ENCODE measurements at regions not wholly inside any gene's neighbourhood (a gene's known extent, or its start where the extent isn't known, plus 50 kb on each side); places are given as distances from the start of the nearest gene placed in this dataset.
A peak's percentile ranks its signal among the peaks of the same experiment; 100 is the strongest.

DNA sequence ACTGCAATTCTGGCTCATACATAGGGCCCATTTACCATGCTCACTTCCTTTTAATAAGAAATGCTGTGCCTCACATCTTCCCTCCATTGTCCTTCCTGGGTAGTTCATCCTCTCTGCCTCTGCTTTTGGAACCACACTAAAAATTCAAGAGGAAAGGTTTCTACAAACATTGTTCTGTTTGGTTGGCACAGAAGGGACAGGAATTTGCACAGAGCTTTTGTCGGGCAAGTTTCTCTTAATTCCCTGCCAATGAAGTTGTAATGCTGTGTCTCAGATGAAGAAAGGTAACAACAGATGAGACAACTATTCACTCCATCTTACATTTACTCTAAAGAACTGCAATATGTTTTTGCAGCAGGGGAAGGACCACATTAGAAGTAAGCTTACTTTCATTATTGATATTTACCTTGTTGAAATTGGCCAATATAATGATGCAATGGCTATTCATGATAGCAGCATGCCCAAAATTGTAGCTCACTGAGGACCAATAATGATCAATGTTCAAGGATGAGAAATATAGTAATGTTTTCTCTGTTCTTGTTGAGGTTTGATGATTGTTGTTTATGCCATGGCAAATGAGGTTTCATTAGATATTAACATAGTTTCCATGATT, 82.5 kb upstream of the HMHB1 start:
- DNase-seq: no peak

DNA sequence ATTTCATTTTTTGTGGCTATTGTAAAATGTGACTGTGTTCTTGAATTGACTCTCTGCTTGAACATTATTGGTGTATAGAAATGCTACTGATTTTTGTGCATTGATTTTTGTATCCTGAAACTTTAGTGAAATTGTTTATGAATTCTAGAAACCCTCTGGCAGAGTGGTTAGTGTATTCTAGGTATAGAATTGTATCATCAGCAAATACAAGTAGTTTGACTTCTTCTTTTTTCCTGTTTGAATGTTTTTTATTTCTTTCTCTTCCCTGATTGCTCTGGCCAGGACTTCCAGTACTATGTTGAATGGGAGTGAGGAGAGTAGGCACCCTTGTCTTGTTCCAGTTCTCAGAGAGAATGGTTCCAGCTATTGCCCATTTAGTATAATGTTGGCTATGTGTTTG, 88.8 kb upstream of the HMHB1 start:
- DNase-seq: no peak

DNA sequence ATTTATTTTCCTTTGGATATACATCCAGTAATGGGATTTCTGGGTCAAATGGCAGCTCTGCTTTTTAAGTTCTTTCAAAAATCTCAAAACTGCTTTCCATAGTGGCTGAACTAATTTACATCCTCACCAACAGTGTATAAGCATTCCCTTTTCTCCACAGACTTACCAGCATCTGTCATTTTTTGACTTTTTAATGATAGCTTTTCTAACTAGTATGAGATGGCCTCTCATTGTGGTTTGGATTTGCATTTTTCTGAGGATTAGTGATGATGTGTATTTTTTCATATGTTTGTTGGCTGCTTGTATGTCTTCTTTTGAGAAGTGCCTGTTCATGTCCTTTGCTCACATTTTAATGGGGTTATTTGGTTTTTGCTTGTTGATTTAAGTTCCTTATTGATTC, 90.0 kb upstream of the HMHB1 start:
- DNase-seq: no peak

DNA sequence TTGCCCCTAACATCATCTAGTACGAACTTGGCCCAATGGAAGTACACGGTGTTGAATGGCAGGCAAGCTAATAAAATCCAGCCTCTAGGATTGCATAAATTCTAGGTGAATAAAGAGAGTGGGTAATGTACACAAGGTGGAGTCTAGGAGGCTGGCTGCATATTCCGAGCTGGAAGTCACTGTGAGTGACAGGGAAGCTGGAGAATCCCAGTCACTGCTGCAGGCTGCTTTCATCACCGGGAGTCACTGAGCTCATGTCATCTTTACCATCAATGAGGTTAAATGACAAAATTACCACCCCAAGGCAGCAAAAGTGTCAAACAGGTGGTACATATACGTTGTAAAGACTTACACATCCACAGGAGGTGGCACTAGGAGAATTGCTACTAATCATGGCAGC, 91.3 kb upstream of the HMHB1 start:
- no peak for DNase-seq

DNA sequence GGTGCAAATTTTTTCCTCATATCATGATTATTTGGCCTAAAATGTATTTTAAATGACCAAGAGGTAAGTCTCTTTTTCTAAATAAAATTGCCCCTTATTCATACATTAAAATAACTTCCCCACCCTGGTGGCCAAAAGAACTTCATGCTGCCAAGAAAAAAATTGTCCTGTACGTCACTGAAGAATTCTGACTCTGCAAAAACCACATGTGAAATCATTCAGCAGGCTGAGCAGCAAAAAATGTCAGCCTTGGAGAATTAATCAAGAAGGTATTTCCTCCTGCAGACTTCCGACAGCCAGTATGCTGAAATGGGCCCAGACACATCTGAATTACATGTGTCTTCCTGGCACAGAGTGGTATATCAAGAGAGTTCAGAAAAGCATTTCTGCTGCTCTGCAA, 94.6 kb upstream of the HMHB1 start:
- no peak for DNase-seq

DNA sequence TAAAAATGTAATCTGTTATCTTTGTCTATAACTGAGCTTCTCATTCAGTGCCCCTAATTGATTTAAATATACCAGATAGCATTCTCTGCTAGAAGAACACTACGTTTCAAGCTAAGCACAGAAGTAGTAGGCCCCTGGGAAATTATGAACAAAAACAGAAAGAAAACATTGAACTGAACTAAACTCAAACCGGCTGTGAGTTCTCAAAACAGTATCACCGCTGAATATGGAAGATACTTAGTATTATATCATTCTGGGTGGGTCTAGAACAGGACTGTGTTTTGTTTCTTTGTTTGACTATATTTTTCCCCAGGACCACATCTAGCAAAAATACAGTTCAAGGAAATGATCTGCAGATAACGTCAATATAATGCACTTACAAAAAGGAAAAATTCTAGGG, 95.1 kb upstream of the HMHB1 start:
- no peak for DNase-seq

DNA sequence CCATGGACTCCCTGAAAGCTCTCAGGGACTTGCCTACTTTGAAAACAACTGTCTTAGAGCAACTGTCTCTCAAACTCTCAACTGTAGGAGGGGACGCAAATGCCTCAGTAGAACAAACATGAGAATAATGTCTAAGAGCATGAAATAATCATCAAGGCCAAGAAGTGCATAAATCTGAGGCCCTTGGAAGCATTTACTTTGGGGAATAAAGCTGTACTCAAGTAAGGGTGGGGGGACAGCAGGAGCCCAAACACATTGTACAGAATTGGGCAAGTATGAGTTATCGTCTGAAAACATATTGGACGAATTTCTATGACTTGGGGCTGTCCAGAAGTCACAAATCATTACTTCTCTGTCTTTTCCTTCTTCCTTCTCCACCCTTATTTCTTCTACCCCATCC, 96.3 kb upstream of the HMHB1 start:
- DNase-seq: no peak

DNA sequence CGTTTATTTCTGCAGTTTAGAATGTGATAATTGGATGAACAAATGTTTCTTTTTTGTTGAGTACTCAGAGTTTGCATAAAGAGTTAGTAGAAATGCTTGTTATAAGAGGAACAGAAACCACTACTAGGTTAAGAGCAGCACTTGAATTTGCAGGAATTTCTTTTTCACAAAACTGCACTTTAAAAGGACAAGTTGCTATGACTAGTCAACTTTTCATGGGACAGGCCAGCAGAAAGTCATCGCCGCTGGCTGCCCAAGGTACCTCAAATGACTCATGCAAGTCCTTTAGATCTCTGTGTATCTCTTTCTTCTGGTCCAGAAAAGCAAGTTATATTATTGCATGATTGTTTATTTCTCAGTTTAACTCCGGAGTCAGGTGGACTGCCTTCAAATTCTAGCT, 97.3 kb upstream of the HMHB1 start:
- no peak for DNase-seq

DNA sequence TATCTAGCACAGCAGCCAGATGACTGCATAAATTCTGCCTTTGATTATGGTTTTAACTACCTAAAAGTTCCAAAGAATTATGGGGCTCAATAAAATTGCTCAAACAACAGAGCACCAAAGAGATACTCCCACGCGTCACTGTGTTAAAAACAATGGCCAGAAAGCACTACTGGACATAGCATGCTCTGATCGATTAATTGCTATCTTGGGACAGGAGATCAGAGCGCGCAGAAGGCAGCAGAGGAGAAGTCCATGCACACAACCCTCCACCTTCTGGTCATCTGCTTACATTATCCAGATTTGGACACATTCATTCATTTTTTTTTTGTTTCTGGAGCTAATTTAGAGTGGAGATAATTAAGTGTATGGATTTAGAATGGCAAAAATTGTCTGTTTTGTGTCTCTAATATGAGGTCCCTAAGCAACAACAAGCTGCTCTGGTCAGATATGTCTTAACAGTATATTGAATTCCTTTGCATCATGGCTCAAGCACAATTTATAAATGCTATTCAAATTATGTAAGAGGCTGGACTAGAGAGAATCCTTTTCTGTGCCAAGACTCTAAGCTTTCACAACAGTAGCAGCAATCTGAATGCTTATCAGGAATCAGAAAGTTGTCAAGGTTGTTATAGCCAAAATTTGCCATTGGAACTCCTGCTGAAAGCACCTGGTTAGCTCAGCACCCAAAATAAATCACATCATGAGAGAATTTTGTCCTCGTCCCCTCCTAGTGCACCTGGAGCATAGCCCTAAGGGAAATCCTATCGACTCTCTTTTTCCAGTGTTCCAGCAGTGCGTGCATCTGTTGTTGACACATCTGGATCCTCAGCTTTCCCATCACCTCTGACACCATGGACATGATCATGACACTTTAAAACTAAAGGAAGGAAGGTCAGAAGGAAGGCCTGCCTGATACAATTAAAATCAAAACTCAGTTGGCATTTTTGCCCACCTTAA, 98.6 kb upstream of the HMHB1 start:
- DNase-seq: peak; percentile 28

DNA sequence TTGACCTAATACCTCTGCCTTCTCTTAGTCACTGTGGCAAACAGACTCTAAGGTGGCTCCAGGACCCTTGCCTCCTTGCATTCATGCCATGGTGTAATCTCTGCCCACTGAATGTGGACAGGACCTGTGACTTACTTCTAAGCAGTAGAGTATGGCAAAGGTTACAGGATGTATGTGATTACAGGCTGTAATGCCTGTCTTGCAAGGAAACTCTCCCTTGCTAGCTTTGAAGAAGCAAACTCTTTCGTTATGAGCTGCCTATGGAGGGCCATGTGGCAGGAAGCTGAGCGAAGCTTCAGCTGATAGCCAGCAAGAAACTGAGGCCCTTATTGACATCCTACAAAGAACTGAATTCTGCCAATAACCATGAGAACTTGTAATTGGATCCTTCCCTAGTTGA, 103.3 kb upstream of the HMHB1 start:
- DNase-seq: no peak

DNA sequence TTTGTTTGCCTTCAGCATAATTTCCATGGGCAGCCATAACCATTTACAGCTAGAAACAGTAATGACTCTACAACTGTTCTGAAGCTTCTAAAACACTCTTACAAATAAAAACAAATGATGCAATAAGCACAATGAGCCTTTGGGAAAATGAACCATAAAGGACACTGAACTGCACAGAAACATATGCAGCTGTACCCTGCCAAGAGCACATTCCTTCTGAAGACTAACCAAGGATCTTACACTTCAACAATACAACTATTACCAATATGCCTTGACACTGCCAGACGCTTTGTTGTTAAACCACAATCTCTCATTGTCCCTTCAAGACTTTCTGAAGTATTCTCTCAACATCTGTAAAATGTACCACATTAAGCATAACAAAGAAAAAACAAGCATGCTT, 104.2 kb upstream of the HMHB1 start:
- no peak for DNase-seq

DNA sequence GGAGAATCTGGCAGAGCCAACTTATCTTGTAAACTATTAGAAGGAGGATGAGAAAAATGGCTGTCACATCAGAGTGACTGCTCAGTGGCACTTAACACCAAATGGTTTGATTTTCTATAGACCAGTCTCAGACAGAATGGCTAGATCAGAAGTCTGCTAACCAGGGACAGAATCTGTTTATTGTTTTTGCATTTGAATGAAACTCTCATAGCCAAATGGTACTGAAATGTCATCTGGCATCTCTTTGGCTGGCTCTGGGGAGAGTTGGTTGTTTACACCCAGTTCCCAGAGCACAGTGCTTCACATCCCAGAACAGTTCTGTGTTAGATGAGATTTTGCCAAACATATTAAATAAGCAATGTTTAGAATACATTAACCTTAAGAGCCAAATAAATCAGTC, 106.6 kb upstream of the HMHB1 start:
- DNase-seq: no peak

DNA sequence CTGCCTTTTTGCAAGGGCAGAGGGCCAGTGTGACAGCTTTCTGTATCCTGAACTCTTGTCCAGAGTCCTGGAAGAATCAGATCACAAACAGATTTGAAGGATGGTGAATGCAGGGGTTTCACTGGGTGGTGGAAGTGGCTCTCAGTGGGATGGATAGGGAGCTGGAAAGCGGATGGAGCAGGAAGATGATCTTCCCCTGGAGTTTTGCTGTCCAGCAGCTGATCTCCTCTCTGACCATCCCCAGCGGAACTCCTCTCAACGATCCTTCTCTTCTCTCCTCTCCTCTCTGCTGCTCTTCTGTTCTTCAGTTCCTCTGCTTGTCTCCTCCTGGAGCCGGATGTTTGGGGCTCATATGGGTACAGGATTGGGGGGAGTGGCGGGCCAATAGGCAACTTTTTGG, 108.3 kb upstream of the HMHB1 start:
- DNase-seq: no peak

DNA sequence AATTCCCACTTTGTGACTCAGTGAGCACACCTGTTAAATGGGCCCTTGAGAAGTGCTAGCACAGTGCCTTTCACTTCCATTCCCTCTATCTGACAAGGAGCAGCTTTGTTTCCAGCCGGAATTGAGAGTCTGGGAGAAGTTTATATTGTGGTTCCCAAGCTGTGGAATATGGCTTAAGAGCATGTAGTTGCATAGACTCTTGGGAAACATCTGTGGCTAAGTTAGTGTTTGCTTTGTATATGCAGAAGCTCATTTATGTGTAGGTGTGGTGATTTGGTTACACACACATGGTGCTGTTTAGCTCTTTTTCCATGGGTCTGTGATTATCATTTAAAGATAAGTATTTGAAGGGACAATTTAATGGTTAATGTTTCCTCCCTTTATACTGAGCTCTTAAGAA, 110.5 kb upstream of the HMHB1 start:
- peak; percentile 29 for DNase-seq

DNA sequence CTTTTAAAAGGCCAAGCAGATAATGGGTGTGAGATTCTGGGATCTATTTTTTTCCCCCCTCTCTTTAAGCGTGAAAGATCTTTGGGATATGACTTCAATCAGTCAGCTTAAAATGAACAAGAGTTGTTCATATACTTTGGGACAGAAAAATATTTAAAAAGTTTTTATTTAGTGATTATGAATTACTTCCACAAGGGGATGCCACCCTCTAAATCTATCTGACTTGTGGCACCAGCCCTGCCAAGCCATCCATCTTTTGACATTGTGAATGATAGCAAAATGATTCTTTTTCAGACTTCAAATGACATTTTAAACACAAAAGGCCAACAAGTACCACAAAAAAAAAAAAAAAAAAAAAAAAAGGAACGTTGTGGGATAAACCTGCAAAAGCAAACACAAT, 111.0 kb upstream of the HMHB1 start:
- no peak for DNase-seq

DNA sequence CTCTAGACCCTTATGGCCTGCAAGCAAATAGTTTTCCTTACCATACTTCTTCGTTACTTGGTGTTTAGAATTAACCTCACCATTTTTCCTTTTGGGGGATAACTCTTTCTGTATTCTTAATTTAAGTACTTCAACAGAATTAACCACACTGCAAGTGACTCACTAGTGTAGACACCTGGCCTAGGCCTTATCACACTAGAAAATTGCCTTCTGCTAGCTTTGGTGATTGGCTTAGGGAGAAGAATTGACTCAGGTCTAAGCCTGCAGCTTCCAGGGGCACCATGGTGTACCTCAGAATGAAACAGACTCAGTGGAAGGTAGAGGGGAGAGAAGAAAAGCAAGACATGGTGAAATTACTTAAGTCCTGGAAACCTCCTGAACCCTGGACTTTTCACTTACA, 112.8 kb upstream of the HMHB1 start:
- no peak for DNase-seq

DNA sequence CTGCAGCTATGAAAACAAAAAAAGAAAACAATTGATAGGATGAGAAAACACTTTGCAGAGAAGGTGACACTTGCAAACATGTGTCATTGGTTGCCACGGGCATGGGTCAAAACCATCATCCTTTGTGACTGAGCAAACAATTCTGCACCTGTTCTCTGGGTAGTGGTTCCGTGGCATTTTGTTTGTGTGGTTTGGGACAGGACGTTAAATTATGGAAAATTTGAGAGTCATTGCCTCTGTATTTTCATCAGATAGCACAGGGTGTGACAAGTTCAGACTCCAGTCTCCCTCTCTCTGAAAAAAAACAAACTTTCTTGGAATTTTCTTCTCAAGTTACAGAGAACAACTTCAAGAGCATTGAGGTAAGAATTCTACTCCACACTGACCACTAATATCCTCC, 113.4 kb upstream of the HMHB1 start:
- no peak for DNase-seq

DNA sequence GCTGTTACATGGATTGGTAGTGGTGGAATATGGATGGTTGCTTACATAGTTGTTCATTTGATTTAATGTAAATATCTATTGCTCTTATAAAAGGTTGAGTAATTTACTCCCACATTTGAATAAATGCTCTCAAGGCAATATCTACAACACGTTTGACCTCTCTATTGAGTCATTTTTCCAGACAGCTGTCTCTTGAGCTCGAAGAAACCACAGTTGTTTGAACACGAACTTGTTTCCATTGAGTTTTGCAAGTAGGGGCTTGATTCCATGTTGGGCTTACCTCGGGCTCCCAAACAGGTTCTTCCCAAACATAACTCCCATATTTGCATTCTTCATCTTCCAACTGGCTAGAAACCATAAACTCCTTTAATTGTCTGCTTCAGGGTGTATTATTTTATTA, 115.0 kb upstream of the HMHB1 start:
- no peak for DNase-seq

DNA sequence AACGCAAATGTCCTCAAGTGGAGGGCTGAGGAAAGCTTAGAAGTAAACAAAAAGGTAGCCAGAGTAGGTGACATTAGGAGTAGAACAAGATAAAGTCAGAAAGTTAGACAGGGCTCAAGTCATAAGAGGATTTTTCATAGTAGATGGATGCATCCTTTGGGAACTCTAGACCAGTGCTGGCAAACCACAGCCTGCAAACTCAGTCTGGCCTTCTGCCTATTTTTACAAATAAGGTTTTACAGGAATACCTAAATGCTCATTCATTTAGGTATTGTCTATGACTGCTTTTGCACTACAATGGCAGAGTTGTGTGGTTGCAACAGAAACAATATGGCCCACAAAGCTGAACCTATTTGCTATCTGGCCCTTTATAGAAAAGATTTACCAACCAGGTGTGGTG, 116.0 kb upstream of the HMHB1 start:
- DNase-seq: no peak

DNA sequence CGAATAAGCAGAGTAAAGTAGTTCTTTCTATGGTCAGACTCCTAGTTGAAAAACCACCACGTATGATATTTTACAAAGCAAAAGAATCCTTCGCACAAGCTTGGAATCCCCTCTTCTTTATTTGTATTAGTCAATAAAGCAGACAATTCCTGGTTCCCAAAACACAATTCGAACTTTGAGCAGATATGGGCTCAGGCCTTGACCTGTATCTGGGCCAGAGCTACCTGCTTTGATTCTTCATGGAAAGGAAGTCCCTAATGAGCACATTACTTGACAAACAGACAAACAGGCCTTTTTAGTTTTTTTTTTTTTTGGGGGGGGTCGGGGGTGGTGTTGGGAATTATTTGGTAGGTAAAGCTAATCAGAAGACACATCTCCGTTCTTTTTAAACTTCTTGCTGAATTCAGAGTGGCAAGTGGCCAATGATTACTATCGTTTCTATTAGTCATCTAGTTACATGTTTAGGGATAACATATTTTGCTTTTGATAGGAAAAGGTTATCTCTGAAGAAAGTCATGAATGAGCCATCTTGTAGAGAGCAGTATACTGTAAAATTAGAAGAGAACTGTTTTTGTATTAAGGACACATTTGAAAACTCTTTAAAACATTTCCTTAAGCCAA, 116.6 kb upstream of the HMHB1 start:
- DNase-seq: no peak

DNA sequence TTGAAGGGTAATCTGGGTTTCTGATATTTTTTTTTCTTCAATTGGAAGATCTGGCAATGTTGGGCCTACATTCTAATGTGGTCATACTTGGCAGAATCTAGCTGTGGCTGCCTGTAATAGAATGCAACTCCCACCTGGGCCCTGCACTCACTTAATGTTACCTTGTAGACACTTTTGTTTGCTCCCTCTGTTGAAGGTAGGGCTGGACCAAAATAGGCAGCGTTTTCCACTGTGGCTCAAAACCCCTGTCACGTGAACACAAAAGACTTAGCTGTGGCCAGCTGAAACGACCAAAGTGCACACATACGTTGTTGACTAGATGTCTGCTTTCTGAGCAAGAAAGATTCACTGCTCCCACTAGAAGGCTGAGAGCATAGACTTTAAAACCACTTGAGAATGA, 117.6 kb upstream of the HMHB1 start:
- DNase-seq: no peak

DNA sequence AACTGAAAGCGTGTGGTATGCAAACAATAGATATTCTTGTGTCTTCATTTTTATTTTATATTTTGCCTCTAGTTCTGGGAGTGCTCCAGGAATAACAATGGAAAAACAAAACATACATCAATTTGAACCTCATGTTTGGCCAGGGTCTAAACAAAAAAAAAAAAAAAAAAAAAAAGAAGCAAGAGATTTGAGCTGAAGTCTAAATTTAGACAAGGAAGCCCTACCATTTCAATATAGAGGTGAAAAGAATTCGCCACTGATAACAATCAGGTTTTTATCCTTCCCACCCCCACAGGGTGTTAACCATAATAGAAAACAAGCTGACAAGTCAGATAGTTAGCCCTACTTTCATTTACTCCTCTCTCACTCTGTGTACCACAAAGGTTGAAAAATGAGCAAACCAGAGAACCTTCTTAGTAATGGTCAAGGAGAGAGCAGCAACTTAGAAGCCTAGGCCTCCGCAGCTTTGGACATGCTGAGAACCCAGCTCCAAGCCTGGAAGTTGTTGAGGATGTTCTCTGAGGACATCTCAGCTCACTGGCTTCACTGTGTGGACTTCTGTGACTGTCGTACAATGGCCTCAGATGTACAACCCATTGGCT, 118.2 kb upstream of the HMHB1 start:
- no peak for DNase-seq

DNA sequence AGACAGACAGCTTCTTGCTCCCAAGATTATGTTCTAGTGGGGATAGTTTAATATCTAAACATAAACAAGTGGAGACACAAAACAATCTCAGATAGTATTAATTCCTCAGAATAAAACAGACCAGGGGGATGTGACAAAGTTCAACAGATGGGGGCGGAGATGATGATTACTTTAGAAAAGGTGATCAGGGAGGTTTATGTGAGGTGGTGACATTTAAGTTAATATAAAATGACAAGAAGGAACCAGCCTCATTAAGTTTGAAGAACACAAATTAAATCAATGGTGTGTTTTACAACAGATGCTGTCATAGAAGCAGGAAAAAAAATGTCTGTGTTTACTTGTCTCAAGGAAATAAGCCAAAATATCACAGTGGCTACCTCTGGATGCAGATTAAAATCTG, 119.6 kb upstream of the HMHB1 start:
- DNase-seq: no peak

DNA sequence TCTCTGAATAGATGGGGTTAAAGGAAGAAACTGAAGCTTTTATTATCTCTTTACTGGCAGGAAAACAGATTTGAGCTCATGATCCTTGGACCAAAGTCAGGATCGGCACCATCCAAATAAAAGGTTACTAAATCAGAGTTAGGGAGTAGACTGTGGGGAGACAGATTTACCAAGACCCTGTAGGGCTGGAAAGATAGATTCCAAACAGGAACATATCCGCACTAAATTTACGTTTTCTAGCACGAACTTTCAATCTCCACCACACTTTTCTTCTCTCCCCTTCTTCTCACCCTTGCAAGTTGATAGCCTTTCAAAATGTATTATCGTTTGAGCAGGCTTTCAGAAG, 120.0 kb upstream of the HMHB1 start:
- no peak for DNase-seq

Data from NCI-H69 (cell line).